ENCODE measurements at regions not wholly inside any gene's neighbourhood (a gene's known extent, or its start where the extent isn't known, plus 50 kb on each side); places are given as distances from the start of the nearest gene placed in this dataset.
"Not testable (repeated sequence)": the region's sequence is repeated elsewhere in the genome, so short reads cannot be mapped to it uniquely, and the experiment has no call there.

GRCh38 chr2:49807689-49808088 is 653.4 kb upstream of the FSHR start:
- DNase-seq (ENCODE audit: low spot score in 2 of 2) (no peak), FAIRE-seq (no peak)

GRCh38 chr2:49804111-49804510 is 649.8 kb upstream of the FSHR start:
- DNase-seq (ENCODE audit: low spot score in 2 of 2): no peak
- FAIRE-seq: no peak

GRCh38 chr2:49801898-49802450 is 647.7 kb upstream of the FSHR start:
- DNase-seq (ENCODE audit: low spot score in 2 of 2): no peak
- no peak for FAIRE-seq

- DNase-seq (ENCODE audit: low spot score in 2 of 2) (no peak), FAIRE-seq (no peak)
These were observed 644.3 kb upstream of the FSHR start for GRCh38 chr2:49798570-49798969.

GRCh38 chr2:49796266-49796665 is 642.0 kb upstream of the FSHR start:
- DNase-seq (ENCODE audit: low spot score in 2 of 2) (no peak), FAIRE-seq (no peak)

GRCh38 chr2:49794396-49794795 is 640.1 kb upstream of the FSHR start:
- no peak for FAIRE-seq
- no peak for DNase-seq (ENCODE audit: low spot score in 2 of 2)

GRCh38 chr2:49788300-49788699 is 634.0 kb upstream of the FSHR start:
- FAIRE-seq (no peak), DNase-seq (ENCODE audit: low spot score in 2 of 2) (no peak)

- DNase-seq (ENCODE audit: low spot score in 2 of 2) (no peak), FAIRE-seq (no peak)
These were observed 626.6 kb upstream of the FSHR start for GRCh38 chr2:49780949-49781348.

GRCh38 chr2:49772299-49772970 is 618.1 kb upstream of the FSHR start:
- FAIRE-seq: no peak
- no peak for DNase-seq (ENCODE audit: low spot score in 2 of 2)

- DNase-seq (ENCODE audit: low spot score in 2 of 2) (no peak), FAIRE-seq (no peak)
These were observed 616.6 kb upstream of the FSHR start for GRCh38 chr2:49770919-49771318.

GRCh38 chr2:49767316-49767715 is 613.0 kb upstream of the FSHR start:
- FAIRE-seq (no peak), DNase-seq (ENCODE audit: low spot score in 2 of 2) (no peak)

GRCh38 chr2:49755777-49756176 is 601.5 kb upstream of the FSHR start:
- DNase-seq (ENCODE audit: low spot score in 2 of 2) (no peak), FAIRE-seq (no peak)

GRCh38 chr2:49754381-49754780 is 600.1 kb upstream of the FSHR start:
- FAIRE-seq (no peak), DNase-seq (ENCODE audit: low spot score in 2 of 2) (no peak)

- DNase-seq (ENCODE audit: low spot score in 2 of 2) (no peak), FAIRE-seq (no peak)
These were observed 599.1 kb upstream of the FSHR start for GRCh38 chr2:49753344-49753985.

GRCh38 chr2:49737606-49738005 is 583.3 kb upstream of the FSHR start:
- DNase-seq (ENCODE audit: low spot score in 2 of 2) (no peak), FAIRE-seq (no peak)

GRCh38 chr2:49732924-49733323 is 578.6 kb upstream of the FSHR start:
- not testable (repeated sequence) for DNase-seq (ENCODE audit: low spot score in 2 of 2)

GRCh38 chr2:49719241-49719640 is 564.9 kb upstream of the FSHR start:
- DNase-seq (ENCODE audit: low spot score in 2 of 2): no peak
- no peak for FAIRE-seq

More at GRCh38 chr2:49732924-49733323, 578.6 kb upstream of the FSHR start:
- not testable (repeated sequence) for FAIRE-seq

GRCh38 chr2:49715597-49715996 is 561.3 kb upstream of the FSHR start:
- no peak for FAIRE-seq
- no peak for DNase-seq (ENCODE audit: low spot score in 2 of 2)

GRCh38 chr2:49714454-49714853 is 560.1 kb upstream of the FSHR start:
- FAIRE-seq (no peak), DNase-seq (ENCODE audit: low spot score in 2 of 2) (no peak)

GRCh38 chr2:49702740-49703139 is 548.4 kb upstream of the FSHR start:
- FAIRE-seq: no peak

GRCh38 chr2:49693961-49694360 is 539.6 kb upstream of the FSHR start:
- FAIRE-seq: no peak

More at GRCh38 chr2:49702740-49703139, 548.4 kb upstream of the FSHR start:
- DNase-seq (ENCODE audit: low spot score in 2 of 2): no peak

GRCh38 chr2:49692022-49692421 is 537.7 kb upstream of the FSHR start:
- not testable (repeated sequence) for DNase-seq (ENCODE audit: low spot score in 2 of 2); FAIRE-seq

More at GRCh38 chr2:49693961-49694360, 539.6 kb upstream of the FSHR start:
- DNase-seq (ENCODE audit: low spot score in 2 of 2): no peak
